AG04449 (cell line): ENCODE measurements at regions not wholly inside any gene's neighbourhood (a gene's known extent, or its start where the extent isn't known, plus 50 kb on each side); places are given as distances from the start of the nearest gene placed in this dataset.

ENCODE experiments used
- CTCF ChIA-PET: fragments of 350-600 bp; formaldehyde crosslinking; extraction: SDS; loops from one replicate; lab custom pipeline; 2021; ENCODE audit warnings: antibody characterized with exemption; lab: Yijun Ruan, JAX
- POLR2A ChIA-PET: fragments of 400-600, 350-600 bp; formaldehyde crosslinking; extraction: SDS; loops from one replicate; lab custom pipeline; 2020; ENCODE audit warnings: antibody characterized with exemption, inconsistent platforms; lab: Yijun Ruan, JAX
- DNase-seq: peaks from one replicate; pipeline ENCODE4 v3.0.0-alpha.2; 2010; ENCODE audit warnings: low read depth, low spot score
- H3K4me3 ChIP-seq: 2 replicates; pipeline ENCODE4 v1.5.1; 2011; ENCODE audit warnings: low read depth, mild to moderate bottlenecking, control low read depth, low read length
- CTCF ChIP-seq: IDR thresholded peaks from one replicate; pipeline ENCODE4 v1.5.1; 2011; ENCODE audit warnings: mild to moderate bottlenecking, moderate library complexity, low read length, control low read depth, inconsistent platforms; ENCODE audit not compliant: insufficient read depth; ENCODE audit errors: missing control alignments

- ChIA-PET POLR2A (no interaction called here), CTCF (no interaction called here)
- no peak for DNase-seq
- no peak overlapping the region for H3K4me3 ChIP-seq
- no peak for TF ChIP-seq CTCF
These were observed 250.6 kb downstream of the UTP18 start for GRCh38 chr17:51510940-51511339.

- CTCF ChIA-PET = no interaction called here
- DNase-seq = no peak
- TF ChIP-seq CTCF = no peak
These were observed 252.0 kb downstream of the UTP18 start for GRCh38 chr17:51512220-51512907.

GRCh38 chr17:51516924-51517323 lies 256.6 kb downstream of the UTP18 start:
- ChIA-PET CTCF (no interaction called here), POLR2A (no interaction called here)
- H3K4me3 ChIP-seq = no peak overlapping the region
- no peak for DNase-seq
- TF ChIP-seq CTCF = no peak

More at GRCh38 chr17:51512220-51512907, 252.0 kb downstream of the UTP18 start:
- H3K4me3 ChIP-seq = no peak overlapping the region
- POLR2A ChIA-PET = no interaction called here

- no peak for TF ChIP-seq CTCF
- no peak overlapping the region for H3K4me3 ChIP-seq
- ChIA-PET POLR2A (no interaction called here), CTCF (no interaction called here)
- DNase-seq = no peak
These were observed 264.2 kb downstream of the UTP18 start for GRCh38 chr17:51524524-51524923.

GRCh38 chr17:51526507-51526906 lies 266.2 kb downstream of the UTP18 start:
- DNase-seq = no peak
- CTCF ChIA-PET = no interaction called here
- POLR2A ChIA-PET = no interaction called here
- no peak for TF ChIP-seq CTCF
- no peak overlapping the region for H3K4me3 ChIP-seq

GRCh38 chr17:51527225-51527982 lies 267.1 kb downstream of the UTP18 start:
- no peak for DNase-seq
- H3K4me3 ChIP-seq = no peak overlapping the region
- ChIA-PET CTCF (no interaction called here), POLR2A (no interaction called here)
- TF ChIP-seq CTCF = no peak
